Gastroesophageal sphincter (tissue), 3 donors: ENCODE measurements at regions not wholly inside any gene's neighbourhood (a gene's known extent, or its start where the extent isn't known, plus 50 kb on each side); places are given as distances from the start of the nearest gene placed in this dataset.

Experiments
- EP300 ChIP-seq: sonication (generic); formaldehyde crosslinking; IDR thresholded peaks from one replicate; pipeline ENCODE4 v1.6.1; 2017; ENCODE audit warnings: antibody characterized with exemption, mild to moderate bottlenecking
- POLR2A ChIP-seq, 2 donors: fragments of 450-650 bp; IDR thresholded peaks; one replicate each; pipeline ENCODE4 v1.6.1; 2017; ENCODE audit warnings: antibody characterized with exemption in 2 of 2, mild to moderate bottlenecking in 2 of 2, moderate library complexity in 1 of 2
- POLR2AphosphoS5 ChIP-seq: sonication (generic); formaldehyde crosslinking; IDR thresholded peaks from one replicate; pipeline ENCODE4 v1.6.1; 2017; ENCODE audit warnings: antibody characterized with exemption
- TF ChIP-seq, protein P1 (sequence below), 4 experiments: fragments of 200-600 bp in 2 of 4; fragments of 450-650 bp in 2 of 4; sonication (generic) in 1 of 4; IDR thresholded peaks; one replicate each; pipeline ENCODE4 v1.5.1; 2017 to 2019; ENCODE audit warnings: antibody characterized with exemption in 4 of 4, mild to moderate bottlenecking in 2 of 4, moderate library complexity in 2 of 4

DNA sequence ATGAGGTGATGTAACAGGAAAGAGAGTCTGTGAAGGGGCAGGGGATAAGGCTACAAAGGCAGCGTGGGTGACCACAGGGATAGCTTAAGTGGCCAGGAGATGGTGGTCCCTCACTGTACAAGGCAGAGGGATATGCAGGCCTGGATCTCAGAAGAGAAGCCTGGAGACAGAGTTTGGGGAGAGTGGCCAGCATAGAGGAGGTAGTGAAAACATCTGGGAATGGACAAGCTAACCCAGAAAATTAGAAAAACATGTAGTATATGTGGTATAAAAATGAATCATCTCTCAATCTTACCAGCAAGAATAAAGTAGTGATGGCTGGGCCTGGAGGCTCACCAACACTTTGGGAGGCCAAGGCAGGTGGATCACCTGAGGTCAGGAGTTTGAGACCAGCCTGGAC, 349.2 kb upstream of the KLF4 start:
- TF ChIP-seq, protein P1, sequence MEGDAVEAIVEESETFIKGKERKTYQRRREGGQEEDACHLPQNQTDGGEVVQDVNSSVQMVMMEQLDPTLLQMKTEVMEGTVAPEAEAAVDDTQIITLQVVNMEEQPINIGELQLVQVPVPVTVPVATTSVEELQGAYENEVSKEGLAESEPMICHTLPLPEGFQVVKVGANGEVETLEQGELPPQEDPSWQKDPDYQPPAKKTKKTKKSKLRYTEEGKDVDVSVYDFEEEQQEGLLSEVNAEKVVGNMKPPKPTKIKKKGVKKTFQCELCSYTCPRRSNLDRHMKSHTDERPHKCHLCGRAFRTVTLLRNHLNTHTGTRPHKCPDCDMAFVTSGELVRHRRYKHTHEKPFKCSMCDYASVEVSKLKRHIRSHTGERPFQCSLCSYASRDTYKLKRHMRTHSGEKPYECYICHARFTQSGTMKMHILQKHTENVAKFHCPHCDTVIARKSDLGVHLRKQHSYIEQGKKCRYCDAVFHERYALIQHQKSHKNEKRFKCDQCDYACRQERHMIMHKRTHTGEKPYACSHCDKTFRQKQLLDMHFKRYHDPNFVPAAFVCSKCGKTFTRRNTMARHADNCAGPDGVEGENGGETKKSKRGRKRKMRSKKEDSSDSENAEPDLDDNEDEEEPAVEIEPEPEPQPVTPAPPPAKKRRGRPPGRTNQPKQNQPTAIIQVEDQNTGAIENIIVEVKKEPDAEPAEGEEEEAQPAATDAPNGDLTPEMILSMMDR (IDR thresholded peaks at IDR 0.05): no peak
- TF ChIP-seq POLR2AphosphoS5 (no peak), EP300 (no peak), POLR2A (IDR thresholded peaks at IDR 0.05) (no peak)
